GM10248 (cell line): ENCODE measurements at regions not wholly inside any gene's neighbourhood (a gene's known extent, or its start where the extent isn't known, plus 50 kb on each side); places are given as distances from the start of the nearest gene placed in this dataset.

ENCODE experiments used
- CTCF ChIA-PET: fragments of 300-600 bp; sonication (Branson Sonifier 250); formaldehyde crosslinking; extraction: SDS; loops from one replicate; lab custom pipeline; 2021; ENCODE audit warnings: antibody characterized with exemption; lab: Yijun Ruan, JAX
- POLR2A ChIA-PET: fragments of 350-650 bp; sonication (Branson Sonifier 250); formaldehyde crosslinking; extraction: SDS; loops from one replicate; lab custom pipeline; 2020; ENCODE audit warnings: antibody characterized with exemption; lab: Yijun Ruan, JAX
- DNase-seq: peaks from one replicate; pipeline ENCODE4 v3.0.0; 2012; ENCODE audit errors: extremely low spot score
- CTCF ChIP-seq: IDR thresholded peaks from 2 replicates; pipeline ENCODE4 v1.5.1; 2012; ENCODE audit warnings: mild to moderate bottlenecking, low read depth; ENCODE audit errors: extremely low read depth, missing control alignments, control extremely low read depth

GRCh38 chr3:43866529-43867353 is 176.0 kb downstream of the ABHD5 start:
- ChIA-PET POLR2A (no interaction called here), CTCF (interaction anchor here (2.1 to 5.0 kb wide), 2 partner anchors 11 to 13 kb away, joined by 8 to 34 read pairs; no protein-coding TSS in a partner anchor)
- no peak for TF ChIP-seq CTCF
- DNase-seq, result no peak

- POLR2A ChIA-PET, result no interaction called here
- no peak for DNase-seq
- TF ChIP-seq CTCF, result no peak
- CTCF ChIA-PET, result interaction anchor here (2.1 to 5.0 kb wide), 2 partner anchors 12 kb away, joined by 8 to 34 read pairs; no protein-coding TSS in a partner anchor
Measured at GRCh38 chr3:43867436-43868072, 176.8 kb downstream of the ABHD5 start.

GRCh38 chr3:43869491-43869890 is 178.8 kb downstream of the ABHD5 start:
- TF ChIP-seq CTCF, result no peak
- ChIA-PET CTCF (interaction anchor here (1.0 to 1.5 kb wide), 2 partner anchors 9 to 10 kb away, joined by 3 to 5 read pairs; no protein-coding TSS in a partner anchor), POLR2A (no interaction called here)
- no peak for DNase-seq

GRCh38 chr3:43870120-43870519 is 179.4 kb downstream of the ABHD5 start:
- POLR2A ChIA-PET, result no interaction called here
- no peak for TF ChIP-seq CTCF
- DNase-seq, result no peak
- CTCF ChIA-PET, result interaction anchor here (0.8 to 1.5 kb wide), 3 partner anchors 10 to 15 kb away, joined by 3 to 5 read pairs (median 3); no protein-coding TSS in a partner anchor

GRCh38 chr3:43870844-43871626 is 180.3 kb downstream of the ABHD5 start:
- no peak for TF ChIP-seq CTCF
- DNase-seq, result no peak
- CTCF ChIA-PET, result interaction anchor here (0.8 to 3.5 kb wide), 4 partner anchors 9 to 327 kb away, joined by 3 to 9 read pairs (median 4); no protein-coding TSS in a partner anchor
- POLR2A ChIA-PET, result no interaction called here
